Neural cell (in vitro differentiated cells): ENCODE measurements at regions not wholly inside any gene's neighbourhood (a gene's known extent, or its start where the extent isn't known, plus 50 kb on each side); places are given as distances from the start of the nearest gene placed in this dataset.
"Not testable (repeated sequence)": the region's sequence is repeated elsewhere in the genome, so short reads cannot be mapped to it uniquely, and the experiment has no call there.

Experiments
- H2AFZ ChIP-seq: fragments of 200-600, 300-800 bp; sonication (generic), shearing (Covaris generic); 2 replicates; pipeline ENCODE4 v1.6.0; 2014; ENCODE audit warnings: low read depth, mild to moderate bottlenecking, antibody characterized with exemption, low read length, moderate library complexity
- H3F3A ChIP-seq: fragments of 200-600 bp; shearing (Covaris generic); 2 replicates; pipeline ENCODE4 v1.6.1; 2016; ENCODE audit warnings: mild to moderate bottlenecking, moderate library complexity, mixed read lengths, antibody characterized with exemption, low read length; ENCODE audit not compliant: insufficient read depth, poor library complexity, severe bottlenecking
- H3K27ac ChIP-seq: fragments of 200-600, 300-800 bp; sonication (generic), shearing (Covaris generic); 2 replicates; pipeline ENCODE4 v1.5.1; 2014; ENCODE audit warnings: mild to moderate bottlenecking, low read length, moderate library complexity
- H3K27me3 ChIP-seq: fragments of 300-800, 200-600 bp; sonication (generic), shearing (Covaris generic); 2 replicates; pipeline ENCODE4 v1.6.0; 2014; ENCODE audit warnings: mild to moderate bottlenecking, low read depth, low read length, moderate library complexity; ENCODE audit not compliant: insufficient read depth
- H3K36me3 ChIP-seq: fragments of 300-800, 200-600 bp; sonication (generic), shearing (Covaris generic); 2 replicates; pipeline ENCODE4 v1.5.1; 2014; ENCODE audit warnings: mild to moderate bottlenecking, antibody characterized with exemption, low read length, moderate library complexity; ENCODE audit not compliant: insufficient read depth
- H3K4me2 ChIP-seq: fragments of 300-800, 200-600 bp; sonication (generic), shearing (Covaris generic); 2 replicates; pipeline ENCODE4 v1.6.0; 2014; ENCODE audit warnings: mild to moderate bottlenecking, low read length
- H3K4me3 ChIP-seq: fragments of 300-800, 200-600 bp; sonication (generic), shearing (Covaris generic); 2 replicates; pipeline ENCODE4 v1.5.1; 2014; ENCODE audit warnings: mild to moderate bottlenecking, low read length, moderate library complexity
- H3K79me2 ChIP-seq: fragments of 200-600 bp; shearing (Covaris generic); replicated peaks from 2 replicates; pipeline ENCODE4 v1.6.0; 2014; ENCODE audit warnings: mild to moderate bottlenecking, low read length, moderate library complexity; ENCODE audit not compliant: insufficient read depth
- H3K9ac ChIP-seq: fragments of 300-800, 200-600 bp; sonication (generic), shearing (Covaris generic); 2 replicates; pipeline ENCODE4 v1.6.1; 2016; ENCODE audit warnings: mild to moderate bottlenecking, low read length, mixed read lengths
- H3K9me2 ChIP-seq: fragments of 200-600 bp; shearing (Covaris generic); 2 replicates; pipeline ENCODE4 v1.6.1; 2016; ENCODE audit warnings: mild to moderate bottlenecking, low read length, mixed read lengths; ENCODE audit not compliant: insufficient read depth
- H3K9me3 ChIP-seq: fragments of 200-600, 300-800 bp; sonication (generic), shearing (Covaris generic); 2 replicates; pipeline ENCODE4 v1.6.1; 2016; ENCODE audit warnings: mild to moderate bottlenecking, mixed run types, low read length, moderate library complexity, mixed read lengths
- H4K20me1 ChIP-seq: fragments of 200-600 bp; shearing (Covaris generic); 2 replicates; pipeline ENCODE4 v1.6.1; 2016; ENCODE audit warnings: mild to moderate bottlenecking, mixed run types; ENCODE audit not compliant: insufficient read depth
- CTCF ChIP-seq: fragments of 450-650 bp; IDR thresholded peaks from 2 replicates; pipeline ENCODE4 v1.5.1; 2014; ENCODE audit warnings: antibody characterized with exemption, mild to moderate bottlenecking, moderate library complexity; ENCODE audit not compliant: poor library complexity, severe bottlenecking
- MXI1 ChIP-seq: fragments of 450-650 bp; conservative IDR thresholded peaks from 2 replicates; pipeline ENCODE4 v1.6.1; 2014; ENCODE audit warnings: antibody characterized with exemption, mild to moderate bottlenecking; ENCODE audit not compliant: poor library complexity, severe bottlenecking
- POLR2AphosphoS5 ChIP-seq: IDR thresholded peaks from 2 replicates; pipeline ENCODE4 v1.6.1; 2012
- TAF1 ChIP-seq: IDR thresholded peaks from 2 replicates; pipeline ENCODE4 v1.6.1; 2012; ENCODE audit warnings: low read depth

- H3K9ac ChIP-seq, H3K9me2 ChIP-seq, H3K4me2 ChIP-seq, H3F3A ChIP-seq, H2AFZ ChIP-seq, H3K79me2 ChIP-seq, H3K36me3 ChIP-seq, H3K9me3 ChIP-seq, H4K20me1 ChIP-seq, H3K4me3 ChIP-seq, H3K27ac ChIP-seq: not testable (repeated sequence)
- H3K27me3 ChIP-seq, result peaks cover 14% of the 10 kb centered on the region
Measured at GRCh38 chr6:27662212-27662611, 189.3 kb upstream of the ZNF184 start.

GRCh38 chr6:27653143-27653825, 180.4 kb upstream of the ZNF184 start:
- H3K9me3 ChIP-seq, H3K79me2 ChIP-seq, H3K4me2 ChIP-seq, H3F3A ChIP-seq, H3K27me3 ChIP-seq, H3K27ac ChIP-seq, H2AFZ ChIP-seq, H3K36me3 ChIP-seq, H3K9me2 ChIP-seq, H4K20me1 ChIP-seq, H3K9ac ChIP-seq, H3K4me3 ChIP-seq: not testable (repeated sequence)

GRCh38 chr6:27651371-27651732, 178.4 kb upstream of the ZNF184 start:
- Histone ChIP-seq H3K36me3 (no peaks in the 10 kb centered on the region), H2AFZ (no peak overlapping the region), H3K4me2 (peak overlapping the region; percentile 56), H3K4me3 (peak overlapping the region; percentile 58), H3K79me2 (no peaks in the 10 kb centered on the region), H3K27me3 (no peaks in the 10 kb centered on the region), H3K27ac (no peak overlapping the region), H3K9me3 (no peaks in the 10 kb centered on the region), H3K9ac (no peak overlapping the region), H3F3A (no peaks in the 10 kb centered on the region), H3K9me2 (no peaks in the 10 kb centered on the region), H4K20me1 (no peaks in the 10 kb centered on the region)
- TF ChIP-seq MXI1 (no peak), POLR2AphosphoS5 (no peak), CTCF (no peak)

GRCh38 chr6:27650620-27651370, 177.9 kb upstream of the ZNF184 start:
- no peak overlapping the region for H3K27ac ChIP-seq
- TF ChIP-seq TAF1, result no peak
- TF ChIP-seq CTCF, result peak; percentile 65

More at GRCh38 chr6:27650620-27651370, 177.9 kb upstream of the ZNF184 start:
- Histone ChIP-seq H3K9me2 (no peaks in the 10 kb centered on the region), H3K9me3 (no peaks in the 10 kb centered on the region), H2AFZ (no peak overlapping the region), H3K36me3 (no peaks in the 10 kb centered on the region), H3K27me3 (no peaks in the 10 kb centered on the region), H3K4me3 (peak overlapping the region; percentile 58), H3K79me2 (no peaks in the 10 kb centered on the region), H3K9ac (no peak overlapping the region), H4K20me1 (no peaks in the 10 kb centered on the region), H3F3A (no peaks in the 10 kb centered on the region), H3K4me2 (peak overlapping the region; percentile 56)
